Loucy (cell line): ENCODE measurements at regions not wholly inside any gene's neighbourhood (a gene's known extent, or its start where the extent isn't known, plus 50 kb on each side); places are given as distances from the start of the nearest gene placed in this dataset.

Experiments used
- H2AFZ ChIP-seq: fragments of 200-600 bp; sonication (generic); 2 replicates; pipeline ENCODE4 v1.6.0; 2016; ENCODE audit warnings: antibody characterized with exemption, mild to moderate bottlenecking, low read length, moderate library complexity
- H3F3A ChIP-seq: fragments of 200-600 bp; 2 replicates; pipeline ENCODE4 v1.6.0; 2016; ENCODE audit warnings: antibody characterized with exemption, low read depth, mild to moderate bottlenecking
- H3K27me3 ChIP-seq: fragments of 200-600 bp; sonication (generic); 2 replicates; pipeline ENCODE4 v1.6.1; 2014; ENCODE audit warnings: low read length, mild to moderate bottlenecking; ENCODE audit not compliant: insufficient read depth, poor library complexity, severe bottlenecking
- H3K36me3 ChIP-seq: fragments of 200-600 bp; sonication (generic); 2 replicates; pipeline ENCODE4 v1.6.1; 2016; ENCODE audit warnings: low read length; ENCODE audit not compliant: insufficient read depth
- H3K4me1 ChIP-seq: fragments of 200-600 bp; sonication (generic); 2 replicates; pipeline ENCODE4 v1.5.1; 2014; ENCODE audit warnings: low read length, mild to moderate bottlenecking; ENCODE audit not compliant: insufficient read depth, poor library complexity, severe bottlenecking
- H3K4me2 ChIP-seq: fragments of 200-600 bp; sonication (generic); 2 replicates; pipeline ENCODE4 v1.6.0; 2014; ENCODE audit warnings: antibody characterized with exemption, low read length, low read depth, mild to moderate bottlenecking; ENCODE audit not compliant: poor library complexity, severe bottlenecking
- H3K4me3 ChIP-seq: fragments of 200-600 bp; sonication (generic); 2 replicates; pipeline ENCODE4 v1.5.1; 2014; ENCODE audit warnings: low read length, mild to moderate bottlenecking, mixed read lengths; ENCODE audit not compliant: poor library complexity, severe bottlenecking
- H3K79me2 ChIP-seq: fragments of 200-600 bp; sonication (generic); 2 replicates; pipeline ENCODE4 v1.6.1; 2014; ENCODE audit warnings: low read length; ENCODE audit not compliant: insufficient read depth
- H3K9ac ChIP-seq: fragments of 200-600 bp; sonication (generic); 2 replicates; pipeline ENCODE4 v1.6.0; 2014; ENCODE audit warnings: mild to moderate bottlenecking, low read depth, low read length, moderate library complexity; ENCODE audit not compliant: poor library complexity, severe bottlenecking
- H3K9me2 ChIP-seq: fragments of 200-600 bp; sonication (generic); replicated peaks from 2 replicates; pipeline ENCODE4 v1.6.1; 2016; ENCODE audit warnings: low read depth, low read length, mixed read lengths
- H3K9me3 ChIP-seq: fragments of 200-600 bp; sonication (generic); 2 replicates; pipeline ENCODE4 v1.6.1; 2014; ENCODE audit warnings: mild to moderate bottlenecking, antibody characterized with exemption, low read length, low read depth; ENCODE audit not compliant: insufficient read depth
- H4K20me1 ChIP-seq: fragments of 200-600 bp; sonication (generic); 2 replicates; pipeline ENCODE4 v1.6.0; 2014; ENCODE audit warnings: antibody characterized with exemption, low read length, mild to moderate bottlenecking; ENCODE audit not compliant: insufficient read depth, poor library complexity, severe bottlenecking
- EZH2phosphoT487 ChIP-seq: fragments of 200-600 bp; IDR thresholded peaks from 2 replicates; pipeline ENCODE4 v1.6.1; 2018; ENCODE audit warnings: antibody characterized with exemption, mild to moderate bottlenecking, moderate library complexity, borderline replicate concordance
- TF ChIP-seq, protein P1 (sequence below): fragments of 200-600 bp; sonication (generic); conservative IDR thresholded peaks from 2 replicates; pipeline ENCODE4 v1.5.1; 2014; ENCODE audit warnings: mild to moderate bottlenecking, antibody characterized with exemption, low read length

DNA sequence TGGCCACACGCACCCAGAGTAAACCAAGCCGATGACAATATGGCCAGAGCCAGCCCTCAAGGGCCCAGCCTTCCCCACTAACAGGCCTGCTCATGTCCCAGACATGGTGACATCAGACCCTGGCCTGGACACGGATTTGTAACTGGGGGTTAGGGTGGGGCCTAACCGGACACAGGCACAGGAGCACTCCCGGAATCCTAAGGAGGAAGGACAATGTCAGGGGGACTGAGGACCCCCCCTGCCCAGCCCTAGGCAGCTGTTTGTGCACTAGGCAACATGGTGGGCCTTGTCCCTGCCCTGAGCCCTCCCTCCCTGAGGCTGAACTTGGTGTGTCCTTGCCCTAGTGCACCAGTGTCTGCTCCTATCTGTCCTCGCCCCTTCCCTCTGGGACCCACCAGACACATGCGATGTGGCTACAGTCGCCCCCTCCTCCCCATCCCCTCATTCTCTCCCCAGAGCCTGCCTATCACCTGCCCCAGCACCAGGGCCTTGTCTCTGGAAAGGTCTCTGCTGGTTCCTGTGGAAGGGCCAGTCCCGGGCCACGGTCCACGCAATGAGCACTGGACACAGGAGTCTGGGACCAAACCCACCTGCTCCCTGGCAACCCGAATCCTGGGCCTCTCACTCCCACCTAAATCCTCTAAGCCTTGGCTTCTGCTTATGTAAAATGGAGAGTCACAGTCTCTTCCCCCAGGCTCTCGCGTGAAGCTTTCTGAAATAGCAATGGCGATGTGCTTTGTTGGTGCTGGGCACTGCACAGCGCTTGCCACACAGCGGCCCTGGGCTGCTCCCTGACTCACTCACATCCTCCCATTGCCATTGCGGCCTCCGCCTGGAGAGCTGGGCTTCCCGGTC, 76.5 kb upstream of the RAB6C start:
- Histone ChIP-seq H3K9ac (no peak overlapping the region), H3K27me3 (no peaks in the 10 kb centered on the region), H3K79me2 (no peaks in the 10 kb centered on the region), H3K36me3 (no peaks in the 10 kb centered on the region), H3K4me1 (no peaks in the 10 kb centered on the region), H3F3A (no peaks in the 10 kb centered on the region), H3K4me3 (no peak overlapping the region), H3K4me2 (no peak overlapping the region), H4K20me1 (no peaks in the 10 kb centered on the region), H2AFZ (no peak overlapping the region), H3K9me3 (no peaks in the 10 kb centered on the region), H3K9me2 (no peaks in the 10 kb centered on the region)
- TF ChIP-seq, protein P1, sequence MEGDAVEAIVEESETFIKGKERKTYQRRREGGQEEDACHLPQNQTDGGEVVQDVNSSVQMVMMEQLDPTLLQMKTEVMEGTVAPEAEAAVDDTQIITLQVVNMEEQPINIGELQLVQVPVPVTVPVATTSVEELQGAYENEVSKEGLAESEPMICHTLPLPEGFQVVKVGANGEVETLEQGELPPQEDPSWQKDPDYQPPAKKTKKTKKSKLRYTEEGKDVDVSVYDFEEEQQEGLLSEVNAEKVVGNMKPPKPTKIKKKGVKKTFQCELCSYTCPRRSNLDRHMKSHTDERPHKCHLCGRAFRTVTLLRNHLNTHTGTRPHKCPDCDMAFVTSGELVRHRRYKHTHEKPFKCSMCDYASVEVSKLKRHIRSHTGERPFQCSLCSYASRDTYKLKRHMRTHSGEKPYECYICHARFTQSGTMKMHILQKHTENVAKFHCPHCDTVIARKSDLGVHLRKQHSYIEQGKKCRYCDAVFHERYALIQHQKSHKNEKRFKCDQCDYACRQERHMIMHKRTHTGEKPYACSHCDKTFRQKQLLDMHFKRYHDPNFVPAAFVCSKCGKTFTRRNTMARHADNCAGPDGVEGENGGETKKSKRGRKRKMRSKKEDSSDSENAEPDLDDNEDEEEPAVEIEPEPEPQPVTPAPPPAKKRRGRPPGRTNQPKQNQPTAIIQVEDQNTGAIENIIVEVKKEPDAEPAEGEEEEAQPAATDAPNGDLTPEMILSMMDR, result no peak
- TF ChIP-seq EZH2phosphoT487, result no peak

DNA sequence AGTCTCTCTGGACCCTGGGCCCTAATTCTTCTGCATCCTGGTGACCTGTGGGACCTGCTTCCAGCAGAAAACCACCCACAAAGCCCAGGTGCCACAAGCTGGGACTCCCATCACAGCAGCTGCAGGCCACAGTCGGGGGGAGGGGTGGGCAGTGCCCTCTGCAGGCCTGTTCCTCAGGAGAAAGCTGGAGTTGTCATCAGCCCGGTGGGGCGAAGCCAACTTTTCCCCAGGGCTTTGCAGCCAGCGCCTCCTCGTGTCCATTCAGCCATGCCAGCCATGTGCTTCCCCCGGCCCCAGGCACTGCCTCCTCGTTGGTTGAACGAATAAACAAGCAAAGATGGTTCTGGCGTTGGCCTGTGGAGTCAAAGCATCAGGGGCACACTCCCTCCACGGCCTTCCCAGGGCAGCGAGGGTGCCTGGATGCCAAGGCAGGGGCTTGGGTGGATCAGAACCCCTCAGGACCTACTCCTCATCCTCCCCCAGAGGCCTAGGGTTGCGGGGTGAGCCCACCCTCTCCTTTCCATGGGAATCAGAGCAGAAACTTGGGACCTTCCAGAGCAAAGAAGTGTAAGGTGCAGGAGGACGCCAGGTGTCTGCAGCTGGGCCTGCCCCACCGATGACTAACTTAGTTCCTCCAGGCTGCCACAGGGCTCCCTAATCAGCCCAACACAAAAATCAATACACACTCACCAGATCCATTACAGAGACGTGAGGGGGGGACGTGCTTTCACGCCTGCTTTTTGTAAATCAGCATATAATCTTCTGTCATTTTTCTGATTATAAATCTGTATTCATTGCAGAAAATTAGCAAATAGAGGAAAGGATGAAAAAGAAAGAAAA, 75.7 kb upstream of the RAB6C start:
- H3K9me3 ChIP-seq, result no peaks in the 10 kb centered on the region
- no peak overlapping the region for H3K4me3 ChIP-seq
- no peaks in the 10 kb centered on the region for H3K9me2 ChIP-seq
- no peaks in the 10 kb centered on the region for H3K27me3 ChIP-seq
- no peak overlapping the region for H3K9ac ChIP-seq
- TF ChIP-seq EZH2phosphoT487, result no peak
- TF ChIP-seq, protein P1, result no peak
- H3K4me2 ChIP-seq, result no peak overlapping the region
- no peaks in the 10 kb centered on the region for H3F3A ChIP-seq
- H3K4me1 ChIP-seq, result no peaks in the 10 kb centered on the region
- no peaks in the 10 kb centered on the region for H3K36me3 ChIP-seq
- no peaks in the 10 kb centered on the region for H4K20me1 ChIP-seq
- H3K79me2 ChIP-seq, result no peaks in the 10 kb centered on the region
- H2AFZ ChIP-seq, result no peak overlapping the region

DNA sequence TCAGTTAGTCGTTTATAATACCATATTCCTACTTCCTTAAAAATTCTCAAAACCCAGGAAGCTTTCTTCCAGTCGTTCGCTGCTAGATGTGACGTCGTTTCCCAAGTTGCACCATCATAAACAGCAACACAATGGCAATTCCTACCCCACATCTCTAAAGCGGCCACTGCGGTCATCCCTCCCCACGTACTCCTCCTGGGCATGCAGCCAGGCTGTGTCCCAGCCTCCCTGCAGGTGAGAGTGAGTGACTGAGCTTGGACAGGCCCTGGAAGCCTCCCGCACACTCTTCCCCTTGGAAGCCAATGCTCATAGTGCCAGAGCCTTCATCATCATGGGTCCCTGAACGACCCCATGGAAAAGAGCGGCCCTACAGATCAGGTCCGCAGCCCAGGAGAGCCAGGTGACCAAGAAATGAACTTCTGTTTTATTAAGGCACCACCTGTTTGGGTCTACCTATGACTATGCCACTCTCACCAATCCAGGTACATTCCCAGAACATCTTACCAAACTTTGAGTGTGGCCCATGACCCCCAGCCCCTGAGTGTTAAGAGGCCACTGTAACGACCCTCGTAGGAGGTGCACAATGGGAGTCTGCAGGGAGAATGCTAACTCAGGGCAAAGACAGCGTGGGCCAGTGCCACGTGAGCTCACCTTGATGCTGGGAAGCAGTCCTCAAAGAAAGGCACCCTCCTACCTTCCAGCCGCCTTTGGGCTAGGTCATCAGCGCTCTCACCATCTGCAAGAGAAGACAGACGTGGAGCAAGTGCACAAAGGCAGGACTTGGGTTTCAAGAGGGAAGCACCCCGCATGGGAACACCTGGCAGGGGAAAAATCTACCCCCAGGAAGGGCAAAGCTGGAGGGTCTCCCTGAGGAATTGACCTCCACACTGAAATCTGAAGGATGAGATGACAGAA, 74.7 kb upstream of the RAB6C start:
- Histone ChIP-seq H3K4me2 (no peak overlapping the region), H3K4me1 (no peaks in the 10 kb centered on the region), H3K4me3 (no peak overlapping the region)

More for the DNA sequence above, 74.7 kb upstream of the RAB6C start:
- Histone ChIP-seq H3F3A (no peaks in the 10 kb centered on the region), H3K9ac (no peak overlapping the region), H3K36me3 (no peaks in the 10 kb centered on the region), H3K9me3 (no peaks in the 10 kb centered on the region), H3K79me2 (no peaks in the 10 kb centered on the region), H3K9me2 (no peaks in the 10 kb centered on the region), H2AFZ (no peak overlapping the region), H4K20me1 (no peaks in the 10 kb centered on the region), H3K27me3 (no peaks in the 10 kb centered on the region)
- TF ChIP-seq, protein P1, result no peak
- TF ChIP-seq EZH2phosphoT487, result no peak
